ENCODE measurements at regions not wholly inside any gene's neighbourhood (a gene's known extent, or its start where the extent isn't known, plus 50 kb on each side); places are given as distances from the start of the nearest gene placed in this dataset.

GRCh38 chr4:53815281-53815680, 224.0 kb upstream of the LNX1 start:
- no peak overlapping the region for H3K27ac Mint-ChIP-seq

GRCh38 chr4:53813998-53814397, 222.7 kb upstream of the LNX1 start:
- Mint-ChIP-seq H3K36me3 (no peaks in the 10 kb centered on the region), H3K4me1 (ENCODE audit: unreplicated experiment) (peaks cover 7% of the 10 kb centered on the region), H3K9me3 (peaks cover 5% of the 10 kb centered on the region), H3K4me3 (no peak overlapping the region), H3K27me3 (peaks cover 4% of the 10 kb centered on the region), H3K27ac (no peak overlapping the region)
- no peak for TF ChIP-seq CTCF (conservative IDR thresholded peaks at IDR 0.05)
- DNase-seq (ENCODE audit: extremely low spot score, unreplicated experiment) = no peak

More at GRCh38 chr4:53815281-53815680, 224.0 kb upstream of the LNX1 start:
- DNase-seq (ENCODE audit: extremely low spot score, unreplicated experiment) = no peak
- H3K4me1 Mint-ChIP-seq (ENCODE audit: unreplicated experiment) = peaks cover 7% of the 10 kb centered on the region
- peaks cover 5% of the 10 kb centered on the region for H3K9me3 Mint-ChIP-seq
- peaks cover 4% of the 10 kb centered on the region for H3K27me3 Mint-ChIP-seq
- TF ChIP-seq CTCF (conservative IDR thresholded peaks at IDR 0.05) = no peak
- no peak overlapping the region for H3K4me3 Mint-ChIP-seq
- no peaks in the 10 kb centered on the region for H3K36me3 Mint-ChIP-seq

GRCh38 chr4:53810643-53811042, 219.4 kb upstream of the LNX1 start:
- Mint-ChIP-seq H3K4me3 (no peak overlapping the region), H3K27me3 (no peaks in the 10 kb centered on the region), H3K9me3 (no peaks in the 10 kb centered on the region), H3K27ac (no peak overlapping the region), H3K4me1 (ENCODE audit: unreplicated experiment) (no peaks in the 10 kb centered on the region), H3K36me3 (no peaks in the 10 kb centered on the region)
- no peak for TF ChIP-seq CTCF (conservative IDR thresholded peaks at IDR 0.05)
- DNase-seq (ENCODE audit: extremely low spot score, unreplicated experiment) = no peak

- Mint-ChIP-seq H3K27ac (no peak overlapping the region), H3K9me3 (no peaks in the 10 kb centered on the region), H3K4me3 (no peak overlapping the region), H3K36me3 (no peaks in the 10 kb centered on the region), H3K4me1 (ENCODE audit: unreplicated experiment) (no peaks in the 10 kb centered on the region), H3K27me3 (no peaks in the 10 kb centered on the region)
- no peak for TF ChIP-seq CTCF (conservative IDR thresholded peaks at IDR 0.05)
- no peak for DNase-seq (ENCODE audit: extremely low spot score, unreplicated experiment)
Measured at GRCh38 chr4:53809816-53810215, 218.5 kb upstream of the LNX1 start.

- no peaks in the 10 kb centered on the region for H3K9me3 Mint-ChIP-seq
- no peaks in the 10 kb centered on the region for H3K27me3 Mint-ChIP-seq
- no peak for TF ChIP-seq CTCF (conservative IDR thresholded peaks at IDR 0.05)
- no peaks in the 10 kb centered on the region for H3K36me3 Mint-ChIP-seq
- H3K4me3 Mint-ChIP-seq = no peak overlapping the region
- DNase-seq (ENCODE audit: extremely low spot score, unreplicated experiment) = no peak
- H3K4me1 Mint-ChIP-seq (ENCODE audit: unreplicated experiment) = no peaks in the 10 kb centered on the region
- no peak overlapping the region for H3K27ac Mint-ChIP-seq
Measured at GRCh38 chr4:53805291-53805690, 214.0 kb upstream of the LNX1 start.

GRCh38 chr4:53804719-53805118, 213.4 kb upstream of the LNX1 start:
- H3K27ac Mint-ChIP-seq = no peak overlapping the region
- DNase-seq (ENCODE audit: extremely low spot score, unreplicated experiment) = no peak
- no peak overlapping the region for H3K4me3 Mint-ChIP-seq
- no peaks in the 10 kb centered on the region for H3K4me1 Mint-ChIP-seq (ENCODE audit: unreplicated experiment)
- H3K27me3 Mint-ChIP-seq = no peaks in the 10 kb centered on the region
- TF ChIP-seq CTCF (conservative IDR thresholded peaks at IDR 0.05) = peak; percentile 48
- no peaks in the 10 kb centered on the region for H3K36me3 Mint-ChIP-seq
- no peaks in the 10 kb centered on the region for H3K9me3 Mint-ChIP-seq
